Neuronal stem cell (in vitro differentiated cells): ENCODE measurements at regions not wholly inside any gene's neighbourhood (a gene's known extent, or its start where the extent isn't known, plus 50 kb on each side); places are given as distances from the start of the nearest gene placed in this dataset.

Source experiments
- DNase-seq: peaks from one replicate; pipeline ENCODE4 v3.0.0-alpha.2; 2013; ENCODE audit warnings: low spot score
- H2AFZ ChIP-seq: one replicate; pipeline ENCODE4 v1.6.1; 2013; ENCODE audit warnings: mild to moderate bottlenecking, low read length, inconsistent platforms
- H2AK5ac ChIP-seq: 2 replicates; pipeline ENCODE4 v1.6.1; 2013; ENCODE audit warnings: low read depth, mild to moderate bottlenecking, inconsistent platforms, low read length, moderate library complexity, mixed read lengths
- H2BK120ac ChIP-seq: 2 replicates; pipeline ENCODE4 v1.6.1; 2013; ENCODE audit warnings: low read depth, mild to moderate bottlenecking, inconsistent platforms, low read length, moderate library complexity, mixed read lengths
- H2BK12ac ChIP-seq: one replicate; pipeline ENCODE4 v1.6.1; 2013; ENCODE audit warnings: low read length, inconsistent platforms
- H2BK15ac ChIP-seq: 2 replicates; pipeline ENCODE4 v1.6.1; 2013; ENCODE audit warnings: mild to moderate bottlenecking, low read length, inconsistent platforms, mixed read lengths
- H2BK5ac ChIP-seq: one replicate; pipeline ENCODE4 v1.6.1; 2013; ENCODE audit warnings: inconsistent platforms, mild to moderate bottlenecking, low read length, moderate library complexity
- H3K14ac ChIP-seq: one replicate; pipeline ENCODE4 v1.6.1; 2013; ENCODE audit warnings: low read length, inconsistent platforms
- H3K18ac ChIP-seq: 2 replicates; pipeline ENCODE4 v1.6.1; 2013; ENCODE audit warnings: low read length, inconsistent platforms
- H3K23ac ChIP-seq: 2 replicates; pipeline ENCODE4 v1.6.1; 2013; ENCODE audit warnings: low read depth, mild to moderate bottlenecking, mixed read lengths, low read length, inconsistent platforms; ENCODE audit not compliant: poor library complexity
- H3K27ac ChIP-seq: replicated peaks from 3 replicates; pipeline ENCODE4 v1.5.1; 2013; ENCODE audit warnings: low read length, inconsistent platforms
- H3K27me3 ChIP-seq, 3 experiments: 2 replicates each; pipeline ENCODE4 v1.6.1; 2013; ENCODE audit warnings: low read length in 3 of 3, mild to moderate bottlenecking in 2 of 3, inconsistent platforms in 1 of 3, low read depth in 1 of 3, mixed read lengths in 1 of 3, moderate library complexity in 1 of 3; ENCODE audit not compliant: control insufficient read depth in 3 of 3, insufficient read depth in 3 of 3
- H3K36me3 ChIP-seq, 2 donors: replicated peaks in 1 of 2; 2 replicates each; pipeline ENCODE4 v1.6.1; 2013; ENCODE audit warnings: low read length in 2 of 2; ENCODE audit not compliant: control insufficient read depth in 2 of 2, insufficient read depth in 2 of 2
- H3K4ac ChIP-seq: 2 replicates; pipeline ENCODE4 v1.6.1; 2013; ENCODE audit warnings: inconsistent platforms, mild to moderate bottlenecking, low read length, moderate library complexity
- H3K4me1 ChIP-seq, 2 donors: 1 replicate in 1 of 2; 2 replicates in 1 of 2; pipeline ENCODE4 v1.6.1; 2013; ENCODE audit warnings: low read length in 2 of 2, low read depth in 1 of 2; ENCODE audit not compliant: control insufficient read depth in 2 of 2, insufficient read depth in 1 of 2
- H3K4me2 ChIP-seq: one replicate; pipeline ENCODE4 v1.6.1; 2013; ENCODE audit warnings: mild to moderate bottlenecking, low read length, inconsistent platforms; ENCODE audit not compliant: insufficient read depth, poor library complexity, severe bottlenecking
- H3K4me3 ChIP-seq, 2 donors: 2 replicates each; pipeline ENCODE4 v1.5.1; 2013; ENCODE audit warnings: low read length in 2 of 2, mild to moderate bottlenecking in 2 of 2, inconsistent platforms in 1 of 2, moderate library complexity in 1 of 2
- H3K79me1 ChIP-seq: one replicate; pipeline ENCODE4 v1.6.1; 2013; ENCODE audit warnings: low read depth, mild to moderate bottlenecking, inconsistent platforms, low read length, moderate library complexity
- H3K9ac ChIP-seq: one replicate; pipeline ENCODE4 v1.6.1; 2013; ENCODE audit warnings: mild to moderate bottlenecking, low read depth, low read length, inconsistent platforms; ENCODE audit not compliant: poor library complexity
- H3K9me3 ChIP-seq, 2 donors: replicated peaks in 1 of 2; 2 replicates each; pipeline versions ENCODE3 to v1.6.1; 2013; ENCODE audit warnings: low read length in 2 of 2, mild to moderate bottlenecking in 2 of 2, inconsistent platforms in 1 of 2, low read depth in 1 of 2, mixed read lengths in 1 of 2, moderate library complexity in 1 of 2; ENCODE audit not compliant: control insufficient read depth in 2 of 2, insufficient read depth in 1 of 2
- H4K8ac ChIP-seq: one replicate; pipeline ENCODE4 v1.6.1; 2013; ENCODE audit warnings: low read depth, mild to moderate bottlenecking, inconsistent platforms, low read length, moderate library complexity
- H4K91ac ChIP-seq: one replicate; pipeline ENCODE4 v1.6.1; 2013; ENCODE audit warnings: low read length, low read depth, mild to moderate bottlenecking, inconsistent platforms; ENCODE audit not compliant: poor library complexity
- WGBS, 2 donors: extraction: QIAGEN DNeasy Blood & Tissue Kit; methylation state at CpG; one replicate each; pipeline ENCODE4 v1.1.7; 2013; ENCODE audit warnings: missing lambda C conversion rate in 2 of 2, mixed read lengths in 1 of 2; ENCODE audit not compliant: insufficient read length in 2 of 2, insufficient replicate concordance in 1 of 2; ENCODE audit errors: extremely low coverage in 2 of 2; 5-methylcytosine and 5-hydroxymethylcytosine counted together

DNA sequence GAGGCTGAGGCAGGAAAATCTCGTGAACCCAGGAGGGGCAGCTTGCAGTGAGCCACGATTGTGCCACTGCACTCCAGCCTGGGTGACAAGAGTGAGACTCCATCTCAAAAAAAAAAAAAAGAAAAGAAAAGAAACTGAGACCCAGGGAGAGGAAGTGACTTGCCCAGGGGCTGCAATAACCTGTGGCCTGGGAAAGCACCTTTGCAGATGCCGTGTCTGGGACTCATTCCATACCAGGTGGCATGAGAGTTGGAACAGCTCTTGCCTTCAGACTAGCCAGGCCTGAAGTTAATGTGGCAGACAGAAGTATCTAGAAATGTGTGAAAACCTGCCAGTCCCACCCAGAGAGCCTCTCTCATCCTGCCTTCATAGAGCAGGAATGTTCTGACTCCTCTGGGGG is 65.4 kb downstream of the PHETA1 start:
- Histone ChIP-seq H2BK15ac (no peak overlapping the region), H3K79me1 (no peaks in the 10 kb centered on the region), H2AFZ (no peak overlapping the region), H3K27me3 (no peaks in the 10 kb centered on the region), H4K8ac (no peak overlapping the region), H3K4me1 (peaks cover 2% of the 10 kb centered on the region in 2 donors), H3K4ac (no peak overlapping the region), H3K27ac (no peak overlapping the region), H3K9me3 (peaks cover 16 to 18% of the 10 kb centered on the region in 2 donors), H3K18ac (no peak overlapping the region), H3K4me3 (no peak overlapping the region), H4K91ac (no peak overlapping the region), H3K36me3 (peaks cover 0 to 2% of the 10 kb centered on the region in 2 donors), H2BK120ac (no peak overlapping the region), H3K14ac (no peak overlapping the region), H3K4me2 (no peak overlapping the region), H3K9ac (no peak overlapping the region), H2AK5ac (no peak overlapping the region), H2BK5ac (no peak overlapping the region), H2BK12ac (no peak overlapping the region), H3K23ac (no peak overlapping the region)
- DNase-seq = no peak
- WGBS, 2 donors = no CpG with 5 or more reads among the region's 3 CpGs

DNA sequence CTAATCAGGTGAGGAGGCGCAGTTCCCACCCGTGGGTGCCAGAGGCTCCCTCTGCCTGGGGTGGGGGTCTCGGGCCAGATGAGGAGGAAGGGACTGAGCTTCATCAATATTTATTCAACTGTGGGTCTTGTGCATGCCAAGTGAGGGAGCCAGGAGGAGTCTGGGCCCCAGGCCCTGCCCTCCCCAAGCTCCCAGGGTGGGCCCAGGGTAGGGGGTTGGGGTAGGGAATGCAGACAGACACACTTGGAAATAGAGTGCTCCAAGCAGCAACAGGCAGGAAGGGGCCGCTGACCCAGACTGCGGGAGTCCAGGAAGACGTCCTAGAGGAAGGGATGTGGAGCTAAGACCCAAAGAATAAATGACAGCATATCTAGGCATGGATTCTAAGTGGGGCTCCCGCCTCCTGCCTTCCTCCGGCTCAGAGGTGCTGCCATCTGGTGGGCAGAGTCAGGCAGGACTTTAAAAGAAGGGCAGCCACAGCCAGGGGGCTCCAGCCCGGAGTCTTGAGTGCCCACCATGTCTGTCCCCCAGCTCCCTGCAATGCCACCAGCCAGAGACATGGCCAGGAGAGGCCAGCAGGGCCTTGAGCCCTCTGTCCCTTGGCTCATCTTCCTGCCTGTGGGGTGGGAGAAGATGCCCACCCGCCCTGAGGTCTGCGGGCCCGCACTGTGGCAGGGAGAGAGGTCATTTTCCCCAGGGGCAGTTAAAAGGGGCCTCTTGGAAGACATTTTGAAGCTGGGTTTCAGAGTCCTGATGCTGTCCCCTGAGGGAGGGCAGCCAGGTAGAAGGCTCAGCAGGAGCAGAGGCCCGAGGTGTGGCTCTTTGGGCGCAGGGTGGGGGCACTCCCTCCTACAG is 70.1 kb downstream of the PHETA1 start:
- Histone ChIP-seq H2BK5ac (peak overlapping the region; percentile 76), H2AFZ (peak overlapping the region; percentile 81), H4K8ac (no peak overlapping the region), H3K4me1 (peaks cover 4 to 13% of the 10 kb centered on the region in 2 donors), H3K18ac (peak overlapping the region; percentile 96), H3K27me3 (no peaks in the 10 kb centered on the region), H3K36me3 (no peaks in the 10 kb centered on the region), H2BK120ac (peak overlapping the region; percentile 51), H3K79me1 (no peaks in the 10 kb centered on the region), H3K23ac (no peak overlapping the region), H3K4me3 (no peak overlapping the region), H2BK15ac (peak overlapping the region; percentile 69), H3K27ac (peak overlapping the region; percentile 40), H3K14ac (no peak overlapping the region), H3K9me3 (peaks cover under 1 to 1% of the 10 kb centered on the region in 2 donors), H4K91ac (no peak overlapping the region), H2BK12ac (peak overlapping the region; percentile 92), H3K4me2 (peak overlapping the region; percentile 12), H3K9ac (no peak overlapping the region), H3K4ac (no peak overlapping the region), H2AK5ac (peak overlapping the region; percentile 32)
- no CpG with 5 or more reads among the region's 14 CpGs for WGBS, 2 donors
- peak; percentile 73 for DNase-seq

DNA sequence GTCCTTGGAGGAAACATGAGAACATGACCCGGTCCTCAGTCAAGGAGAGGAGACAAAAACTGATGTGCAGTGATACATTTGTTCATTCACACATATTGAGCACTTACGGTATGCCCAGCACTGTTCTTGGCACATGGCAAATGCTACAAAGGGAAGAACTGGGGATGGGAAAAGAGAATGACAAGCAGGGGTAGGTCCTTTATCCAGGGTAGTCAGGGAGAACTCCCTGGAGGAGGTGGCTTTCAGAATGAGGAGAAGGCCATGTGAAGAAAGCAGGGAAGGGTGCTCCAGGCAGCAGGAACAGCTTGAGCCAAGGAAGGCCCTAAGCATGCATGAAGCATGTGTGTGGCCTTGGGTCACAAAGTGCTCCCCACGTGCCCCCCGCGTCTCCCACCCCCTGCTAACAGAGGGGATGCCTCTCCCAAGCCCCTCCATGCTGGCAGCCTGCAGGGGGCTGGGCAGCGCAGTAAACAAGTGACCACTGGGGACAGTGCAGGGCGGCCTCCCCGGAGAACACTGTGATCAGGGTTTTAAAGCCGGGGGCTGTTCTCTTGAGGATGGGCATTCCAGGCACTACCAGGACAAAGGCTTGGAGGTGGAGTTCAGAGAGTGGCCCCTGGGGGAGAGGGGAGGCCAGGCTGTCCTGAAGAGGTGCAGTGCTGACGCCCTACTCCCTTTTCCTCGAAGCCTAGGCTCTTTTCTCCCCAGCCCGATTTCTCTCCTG is 71.0 kb downstream of the PHETA1 start:
- H2AK5ac ChIP-seq = peak overlapping the region; percentile 24
- peak overlapping the region; percentile 51 for H2BK120ac ChIP-seq
- peaks cover 4 to 17% of the 10 kb centered on the region in 2 donors for H3K4me1 ChIP-seq
- peak; percentile 29 for DNase-seq
- no peak overlapping the region for H3K14ac ChIP-seq
- H3K4me3 ChIP-seq = no peak overlapping the region
- no peak overlapping the region for H3K4ac ChIP-seq
- H3K4me2 ChIP-seq = peak overlapping the region; percentile 12
- peak overlapping the region; percentile 40 for H3K27ac ChIP-seq
- H3K9ac ChIP-seq = no peak overlapping the region
- H2BK12ac ChIP-seq = no peak overlapping the region
- no peak overlapping the region for H4K8ac ChIP-seq
- H3K79me1 ChIP-seq = no peaks in the 10 kb centered on the region
- H2AFZ ChIP-seq = peak overlapping the region; percentile 81
- H3K27me3 ChIP-seq = no peaks in the 10 kb centered on the region
- H3K36me3 ChIP-seq = no peaks in the 10 kb centered on the region
- H3K18ac ChIP-seq = peak overlapping the region; percentile 96
- peak overlapping the region; percentile 76 for H2BK5ac ChIP-seq
- H4K91ac ChIP-seq = no peak overlapping the region
- no peak overlapping the region for H3K23ac ChIP-seq
- peak overlapping the region; percentile 53 for H2BK15ac ChIP-seq
- no peaks in the 10 kb centered on the region for H3K9me3 ChIP-seq
- no CpG with 5 or more reads among the region's 12 CpGs for WGBS, 2 donors

DNA sequence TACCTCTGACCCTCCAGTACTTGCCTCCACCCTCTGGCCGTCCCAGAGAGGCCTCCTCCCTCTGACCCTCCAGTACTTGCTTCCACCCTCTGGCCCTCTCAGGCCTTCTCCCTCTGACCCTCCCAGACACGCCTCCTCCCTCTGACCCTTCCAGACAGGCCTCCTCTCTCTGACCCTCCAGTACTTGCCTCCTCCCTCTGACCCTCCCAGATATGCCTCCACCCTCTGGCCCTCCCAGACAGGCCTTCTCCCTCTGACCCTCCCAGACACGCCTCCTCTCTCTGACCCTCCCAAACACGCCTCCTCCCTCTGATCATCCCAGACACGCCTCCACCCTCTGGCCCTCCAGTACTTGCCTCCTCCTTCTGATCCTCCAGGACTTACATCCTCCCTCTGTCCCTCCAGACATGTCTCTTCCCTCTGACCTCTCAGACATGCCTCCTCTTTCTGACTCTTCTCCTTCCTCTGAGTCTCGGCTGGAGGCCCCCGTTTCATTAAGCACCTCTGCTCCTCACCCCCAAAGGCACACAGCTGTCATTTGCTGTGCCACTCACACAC is 71.9 kb downstream of the PHETA1 start:
- Histone ChIP-seq H2BK12ac (peak overlapping the region; percentile 80), H2AFZ (no peak overlapping the region), H3K4me1 (peaks cover 4 to 17% of the 10 kb centered on the region in 2 donors), H3K18ac (no peak overlapping the region), H2BK120ac (no peak overlapping the region), H2BK15ac (no peak overlapping the region), H3K27me3 (no peaks in the 10 kb centered on the region), H3K36me3 (no peaks in the 10 kb centered on the region), H4K8ac (no peak overlapping the region), H3K79me1 (no peaks in the 10 kb centered on the region), H2BK5ac (no peak overlapping the region), H3K9ac (no peak overlapping the region), H3K4me2 (no peak overlapping the region), H3K4me3 (no peak overlapping the region), H3K14ac (no peak overlapping the region), H3K23ac (peak overlapping the region; percentile 38), H4K91ac (no peak overlapping the region), H3K27ac (no peak overlapping the region), H3K9me3 (no peaks in the 10 kb centered on the region), H2AK5ac (peak overlapping the region; percentile 59), H3K4ac (no peak overlapping the region)
- no CpG with 5 or more reads among the region's 7 CpGs for WGBS, 2 donors
- DNase-seq = no peak
